ENCODE measurements at regions not wholly inside any gene's neighbourhood (a gene's known extent, or its start where the extent isn't known, plus 50 kb on each side); places are given as distances from the start of the nearest gene placed in this dataset.

DNA sequence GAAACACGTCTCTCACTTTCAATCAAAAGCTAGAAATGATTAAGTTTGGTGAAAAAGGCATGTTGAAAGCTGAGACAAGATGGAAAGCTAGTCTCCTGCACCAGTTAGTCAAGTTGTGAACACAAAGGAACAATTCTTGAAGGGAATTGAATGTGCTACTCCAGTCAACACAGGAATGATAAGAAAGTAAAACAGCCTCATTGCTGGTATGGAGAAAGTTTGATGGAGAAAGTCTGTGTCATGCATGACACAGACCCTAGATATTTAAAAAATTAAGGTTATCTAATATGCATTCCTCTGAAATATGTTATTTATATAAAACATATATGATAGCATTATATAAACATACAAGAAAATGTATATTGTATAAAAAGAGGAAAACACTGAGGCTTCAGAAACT, 699.4 kb upstream of the FZD8 start:
- TF ChIP-seq, protein P1, sequence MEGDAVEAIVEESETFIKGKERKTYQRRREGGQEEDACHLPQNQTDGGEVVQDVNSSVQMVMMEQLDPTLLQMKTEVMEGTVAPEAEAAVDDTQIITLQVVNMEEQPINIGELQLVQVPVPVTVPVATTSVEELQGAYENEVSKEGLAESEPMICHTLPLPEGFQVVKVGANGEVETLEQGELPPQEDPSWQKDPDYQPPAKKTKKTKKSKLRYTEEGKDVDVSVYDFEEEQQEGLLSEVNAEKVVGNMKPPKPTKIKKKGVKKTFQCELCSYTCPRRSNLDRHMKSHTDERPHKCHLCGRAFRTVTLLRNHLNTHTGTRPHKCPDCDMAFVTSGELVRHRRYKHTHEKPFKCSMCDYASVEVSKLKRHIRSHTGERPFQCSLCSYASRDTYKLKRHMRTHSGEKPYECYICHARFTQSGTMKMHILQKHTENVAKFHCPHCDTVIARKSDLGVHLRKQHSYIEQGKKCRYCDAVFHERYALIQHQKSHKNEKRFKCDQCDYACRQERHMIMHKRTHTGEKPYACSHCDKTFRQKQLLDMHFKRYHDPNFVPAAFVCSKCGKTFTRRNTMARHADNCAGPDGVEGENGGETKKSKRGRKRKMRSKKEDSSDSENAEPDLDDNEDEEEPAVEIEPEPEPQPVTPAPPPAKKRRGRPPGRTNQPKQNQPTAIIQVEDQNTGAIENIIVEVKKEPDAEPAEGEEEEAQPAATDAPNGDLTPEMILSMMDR (IDR thresholded peaks at IDR 0.05; ENCODE audit: low read length, missing control alignments), result no peak
- no peak overlapping the region for H3K4me3 ChIP-seq (replicated peaks; ENCODE audit: low read depth, low read length)
- peak; percentile 26 for DNase-seq (ENCODE audit: low read depth)

DNA sequence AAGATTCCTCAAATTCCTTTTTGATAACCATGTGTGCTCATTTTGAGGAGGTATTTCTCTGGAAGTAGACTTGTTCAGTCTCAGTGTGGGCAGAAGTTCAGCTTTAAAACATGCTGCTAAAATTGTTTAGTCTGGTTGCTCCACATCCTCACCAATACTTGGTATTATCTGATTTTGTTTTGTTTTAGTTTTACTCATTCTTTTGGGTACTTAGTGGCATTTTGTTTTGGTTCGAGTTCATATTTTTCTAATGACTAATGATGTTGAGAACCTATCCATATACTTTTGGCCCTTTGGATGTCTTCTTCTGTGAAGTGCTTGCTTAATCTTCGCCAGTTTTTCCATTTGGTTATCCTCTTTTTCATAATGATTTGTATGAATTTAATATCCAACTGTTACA, 694.2 kb upstream of the FZD8 start:
- peak; percentile 29 for DNase-seq (ENCODE audit: low read depth)
- TF ChIP-seq, protein P1 (IDR thresholded peaks at IDR 0.05; ENCODE audit: low read length, missing control alignments), result no peak

DNA sequence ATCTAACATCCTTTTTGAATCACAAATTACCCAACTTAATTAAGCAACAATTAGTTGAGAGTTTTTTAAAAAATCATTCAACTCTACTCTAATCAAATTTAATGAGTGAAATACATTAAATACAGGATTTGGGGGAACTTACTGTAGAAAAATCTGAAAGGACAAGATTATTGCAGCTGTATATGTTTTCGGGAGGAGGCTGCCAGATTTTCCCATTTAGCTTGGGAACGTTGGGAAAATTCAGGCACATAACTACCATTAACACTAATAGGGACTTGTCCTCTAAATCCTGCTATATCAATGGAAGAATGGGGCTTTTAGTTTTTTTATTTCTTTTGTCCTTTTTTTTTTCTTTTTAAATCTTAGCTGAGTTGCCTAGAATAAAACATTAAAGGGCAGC, 691.4 kb upstream of the FZD8 start:
- DNase-seq (ENCODE audit: low read depth), result no peak
- TF ChIP-seq, protein P1 (IDR thresholded peaks at IDR 0.05; ENCODE audit: low read length, missing control alignments), result no peak
- no peak overlapping the region for H3K4me3 ChIP-seq (replicated peaks; ENCODE audit: low read depth, low read length)

More for the DNA sequence above, 694.2 kb upstream of the FZD8 start:
- H3K4me3 ChIP-seq (replicated peaks; ENCODE audit: low read depth, low read length), result no peak overlapping the region

DNA sequence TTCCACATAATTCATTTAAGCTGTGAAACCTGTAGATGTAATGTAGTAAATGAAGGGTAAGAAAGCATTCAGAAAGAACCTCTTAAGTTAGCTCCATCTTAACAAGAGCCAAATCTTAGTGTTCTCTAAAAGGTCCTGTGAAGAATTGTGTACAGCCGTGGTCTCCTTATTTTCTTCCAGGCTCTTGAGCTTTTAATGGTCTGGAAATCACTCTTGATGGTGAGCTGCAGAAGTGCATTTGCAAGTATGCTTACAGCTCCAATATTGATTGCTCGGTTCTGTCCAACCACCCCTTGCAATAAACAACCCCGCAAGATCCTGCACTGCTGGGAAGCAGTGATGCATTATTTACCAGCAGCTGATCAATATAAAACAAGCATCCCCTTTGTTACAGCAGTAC, 690.8 kb upstream of the FZD8 start:
- TF ChIP-seq, protein P1 (IDR thresholded peaks at IDR 0.05; ENCODE audit: low read length, missing control alignments), result no peak
- H3K4me3 ChIP-seq (replicated peaks; ENCODE audit: low read depth, low read length), result no peak overlapping the region
- no peak for DNase-seq (ENCODE audit: low read depth)

DNA sequence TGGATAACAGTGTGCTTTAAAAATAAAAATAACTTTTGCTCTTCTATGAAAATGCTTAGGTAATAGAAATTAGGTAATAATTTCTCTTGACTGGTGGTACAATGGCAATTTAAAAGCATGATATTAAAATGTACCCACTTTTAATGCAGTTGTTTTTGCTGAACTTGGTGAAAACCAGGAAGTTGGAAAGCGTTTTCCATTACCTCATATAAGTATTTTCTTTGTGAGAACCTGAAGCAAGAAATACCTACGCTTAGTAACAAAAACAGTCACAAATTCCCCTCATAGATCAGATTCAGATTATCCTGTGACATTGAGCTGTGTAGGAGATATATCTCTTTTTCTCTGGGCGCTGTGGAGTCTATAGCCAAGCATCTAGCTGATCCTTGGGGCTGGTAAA, 689.0 kb upstream of the FZD8 start:
- TF ChIP-seq, protein P1 (IDR thresholded peaks at IDR 0.05; ENCODE audit: low read length, missing control alignments), result no peak
- no peak overlapping the region for H3K4me3 ChIP-seq (replicated peaks; ENCODE audit: low read depth, low read length)
- no peak for DNase-seq (ENCODE audit: low read depth)

DNA sequence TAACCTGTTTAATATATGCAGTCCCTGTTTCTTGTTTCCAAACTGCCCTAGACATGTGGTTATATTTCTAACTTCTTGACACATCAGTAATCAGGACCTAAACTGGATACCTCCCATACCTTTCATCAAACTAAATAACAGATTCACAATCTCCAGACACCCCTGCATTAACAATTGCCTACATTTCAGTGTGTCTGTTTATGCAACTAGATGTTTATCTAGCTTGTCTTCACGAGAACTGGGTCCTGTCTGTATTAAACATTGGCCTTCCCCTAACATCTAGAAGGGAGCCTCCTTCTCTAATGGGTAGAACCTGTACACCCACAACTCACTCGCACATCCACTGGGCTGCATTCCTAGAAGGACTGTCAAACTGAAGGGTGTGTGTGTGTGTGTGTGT, 683.7 kb upstream of the FZD8 start:
- TF ChIP-seq, protein P1 (IDR thresholded peaks at IDR 0.05; ENCODE audit: low read length, missing control alignments), result no peak
- no peak for DNase-seq (ENCODE audit: low read depth)

DNA sequence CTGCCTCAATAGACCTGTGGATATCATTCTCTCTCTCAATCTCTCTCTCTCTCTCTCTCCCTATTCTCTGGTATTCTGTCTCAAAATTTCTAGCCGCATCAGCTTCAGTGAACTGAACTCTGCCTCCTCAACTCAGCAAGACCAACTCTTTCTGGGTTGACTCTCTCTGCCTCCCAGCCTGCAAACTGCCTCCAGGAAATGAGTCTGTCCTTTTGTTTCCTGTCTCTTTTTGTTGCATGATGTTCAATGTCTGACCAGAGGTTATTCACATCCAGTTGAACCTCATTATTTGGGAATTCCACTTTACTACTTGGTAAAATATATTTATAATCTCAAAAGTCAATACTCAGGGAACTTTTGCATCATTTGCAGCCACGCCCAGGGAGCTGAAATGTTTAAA, 682.7 kb upstream of the FZD8 start:
- H3K4me3 ChIP-seq (replicated peaks; ENCODE audit: low read depth, low read length), result no peak overlapping the region
- DNase-seq (ENCODE audit: low read depth), result peak; percentile 20
- TF ChIP-seq, protein P1 (IDR thresholded peaks at IDR 0.05; ENCODE audit: low read length, missing control alignments), result no peak

More for the DNA sequence above, 683.7 kb upstream of the FZD8 start:
- no peak overlapping the region for H3K4me3 ChIP-seq (replicated peaks; ENCODE audit: low read depth, low read length)
